ENCODE measurements at regions not wholly inside any gene's neighbourhood (a gene's known extent, or its start where the extent isn't known, plus 50 kb on each side); places are given as distances from the start of the nearest gene placed in this dataset.

DNA sequence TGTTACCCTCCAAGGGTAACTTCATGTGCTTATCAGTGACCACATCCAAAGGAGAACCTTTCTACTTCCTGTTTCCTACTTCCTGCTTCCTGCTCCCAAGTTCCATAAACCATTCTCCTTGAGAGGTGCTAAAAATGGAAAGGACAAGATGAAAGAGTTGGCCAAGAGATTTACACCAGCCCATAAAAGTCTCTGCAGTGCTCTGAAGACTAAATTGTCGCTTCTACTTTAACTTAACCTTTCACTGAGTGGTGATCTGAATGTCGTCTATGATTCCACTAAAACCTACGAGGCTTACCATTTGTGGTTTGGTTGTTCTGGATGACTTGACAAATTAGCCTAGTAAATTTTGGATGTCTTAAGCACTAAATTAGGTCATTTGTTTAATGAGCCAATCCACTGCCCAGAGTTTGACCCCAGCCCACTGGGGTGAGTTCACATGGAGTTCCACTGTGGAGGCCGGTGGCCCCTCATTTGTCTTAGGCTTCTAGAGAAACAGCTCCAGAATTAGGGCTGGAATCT is 333.1 kb downstream of the FOXL1 start:
- TF ChIP-seq, protein P1, sequence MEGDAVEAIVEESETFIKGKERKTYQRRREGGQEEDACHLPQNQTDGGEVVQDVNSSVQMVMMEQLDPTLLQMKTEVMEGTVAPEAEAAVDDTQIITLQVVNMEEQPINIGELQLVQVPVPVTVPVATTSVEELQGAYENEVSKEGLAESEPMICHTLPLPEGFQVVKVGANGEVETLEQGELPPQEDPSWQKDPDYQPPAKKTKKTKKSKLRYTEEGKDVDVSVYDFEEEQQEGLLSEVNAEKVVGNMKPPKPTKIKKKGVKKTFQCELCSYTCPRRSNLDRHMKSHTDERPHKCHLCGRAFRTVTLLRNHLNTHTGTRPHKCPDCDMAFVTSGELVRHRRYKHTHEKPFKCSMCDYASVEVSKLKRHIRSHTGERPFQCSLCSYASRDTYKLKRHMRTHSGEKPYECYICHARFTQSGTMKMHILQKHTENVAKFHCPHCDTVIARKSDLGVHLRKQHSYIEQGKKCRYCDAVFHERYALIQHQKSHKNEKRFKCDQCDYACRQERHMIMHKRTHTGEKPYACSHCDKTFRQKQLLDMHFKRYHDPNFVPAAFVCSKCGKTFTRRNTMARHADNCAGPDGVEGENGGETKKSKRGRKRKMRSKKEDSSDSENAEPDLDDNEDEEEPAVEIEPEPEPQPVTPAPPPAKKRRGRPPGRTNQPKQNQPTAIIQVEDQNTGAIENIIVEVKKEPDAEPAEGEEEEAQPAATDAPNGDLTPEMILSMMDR (conservative IDR thresholded peaks at IDR 0.05; ENCODE audit: low read length): no peak
- no peak for TF ChIP-seq EZH2phosphoT487 (IDR thresholded peaks at IDR 0.05; ENCODE audit: borderline replicate concordance, low read depth, low read length)

Data from OCI-LY7 (cell line).